PC-9 (cell line): ENCODE measurements at regions not wholly inside any gene's neighbourhood (a gene's known extent, or its start where the extent isn't known, plus 50 kb on each side); places are given as distances from the start of the nearest gene placed in this dataset.

Experiments used
- CTCF ChIP-seq: fragments of 200-600 bp; sonication (generic); conservative IDR thresholded peaks from 2 replicates; pipeline ENCODE4 v1.6.1; 2017; ENCODE audit warnings: mixed run types, antibody characterized with exemption, mild to moderate bottlenecking, moderate library complexity
- EZH2 ChIP-seq: fragments of 200-600 bp; sonication (generic); IDR thresholded peaks from 2 replicates; pipeline ENCODE4 v1.8.0; 2017; ENCODE audit warnings: antibody characterized with exemption, low read depth

- TF ChIP-seq CTCF (no peak), EZH2 (no peak)
Observed at GRCh38 chr3:43197181-43197580, 89.2 kb upstream of the SNRK start.
